Hepatocyte (in vitro differentiated cells): ENCODE measurements at regions not wholly inside any gene's neighbourhood (a gene's known extent, or its start where the extent isn't known, plus 50 kb on each side); places are given as distances from the start of the nearest gene placed in this dataset.

ENCODE experiments used
- DNase-seq: peaks from one replicate; pipeline ENCODE4 v3.0.0-alpha.2; 2016; ENCODE audit warnings: low spot score
- H2AFZ ChIP-seq: fragments of 200-600 bp; sonication (generic); 2 replicates; pipeline ENCODE4 v1.6.0; 2016; ENCODE audit warnings: antibody characterized with exemption, mild to moderate bottlenecking
- H3K27ac ChIP-seq: fragments of 200-600 bp; sonication (generic); 2 replicates; pipeline ENCODE4 v1.5.1; 2016; ENCODE audit warnings: mild to moderate bottlenecking
- H3K27me3 ChIP-seq: fragments of 200-600 bp; sonication (generic); 2 replicates; pipeline ENCODE4 v1.6.1; 2016
- H3K36me3 ChIP-seq: fragments of 200-600 bp; sonication (generic); replicated peaks from 2 replicates; pipeline ENCODE4 v1.5.1; 2016; ENCODE audit warnings: low read depth; ENCODE audit not compliant: insufficient read depth
- H3K4me1 ChIP-seq: fragments of 200-600 bp; sonication (generic); 2 replicates; pipeline ENCODE4 v1.5.1; 2016; ENCODE audit warnings: mild to moderate bottlenecking, moderate library complexity; ENCODE audit not compliant: insufficient read depth
- H3K4me2 ChIP-seq: fragments of 200-600 bp; sonication (generic); 2 replicates; pipeline ENCODE4 v1.6.0; 2016
- H3K4me3 ChIP-seq: fragments of 200-600 bp; sonication (generic); 2 replicates; pipeline ENCODE4 v1.5.1; 2016; ENCODE audit warnings: mild to moderate bottlenecking
- H3K79me2 ChIP-seq: fragments of 200-600 bp; sonication (generic); 2 replicates; pipeline ENCODE4 v1.6.0; 2017; ENCODE audit warnings: mild to moderate bottlenecking
- H3K9me2 ChIP-seq: fragments of 200-600 bp; sonication (generic); replicated peaks from 2 replicates; pipeline ENCODE4 v1.6.0; 2017; ENCODE audit warnings: mild to moderate bottlenecking; ENCODE audit not compliant: insufficient read depth
- H3K9me3 ChIP-seq: fragments of 200-600 bp; sonication (generic); 2 replicates; pipeline ENCODE4 v1.5.1; 2016; ENCODE audit warnings: low read depth, mild to moderate bottlenecking
- H4K20me1 ChIP-seq: fragments of 200-600 bp; sonication (generic); 2 replicates; pipeline ENCODE4 v1.6.0; 2016; ENCODE audit warnings: mild to moderate bottlenecking; ENCODE audit not compliant: insufficient read depth, poor library complexity, severe bottlenecking
- EZH2 ChIP-seq: fragments of 200-600 bp; sonication (generic); IDR thresholded peaks from 2 replicates; pipeline ENCODE4 v1.6.1; 2016; ENCODE audit warnings: antibody characterized with exemption, mild to moderate bottlenecking, borderline replicate concordance
- EZH2phosphoT487 ChIP-seq: fragments of 200-600 bp; sonication (generic); IDR thresholded peaks from one replicate; pipeline ENCODE4 v1.6.1; 2018; ENCODE audit warnings: antibody characterized with exemption, mild to moderate bottlenecking, low read depth, moderate library complexity; ENCODE audit not compliant: unreplicated experiment, severe bottlenecking
- WGBS: methylation state at CpG from one replicate; pipeline ENCODE4 v1.1.6; 2016; ENCODE audit warnings: low lambda C conversion rate; ENCODE audit errors: missing lambda C conversion rate; 5-methylcytosine and 5-hydroxymethylcytosine counted together
- TF ChIP-seq, protein P1 (sequence below): fragments of 200-600 bp; sonication (generic); IDR thresholded peaks from 2 replicates; pipeline ENCODE4 v1.5.1; 2016; ENCODE audit warnings: antibody characterized with exemption, mild to moderate bottlenecking; ENCODE audit not compliant: poor library complexity

DNA sequence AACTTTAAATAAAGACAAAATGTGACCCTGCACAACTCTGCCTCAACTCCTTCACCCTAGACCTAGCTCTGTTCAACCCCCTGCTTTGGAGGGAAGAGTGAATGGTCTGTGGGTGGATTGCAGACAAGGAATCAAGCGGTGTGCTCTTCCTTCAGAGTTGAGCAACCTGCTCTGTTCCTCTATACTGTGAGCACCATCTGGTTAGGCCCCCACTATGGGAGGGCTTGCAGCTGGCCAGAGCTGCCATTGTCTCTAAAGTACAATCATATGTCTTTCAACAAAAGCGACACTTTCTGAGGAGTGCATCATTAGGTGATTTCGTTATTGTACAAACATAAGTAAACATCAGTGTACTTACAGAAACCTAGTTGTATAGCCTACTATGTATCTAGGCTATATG, 406.1 kb upstream of the MARCKS start:
- Histone ChIP-seq H4K20me1 (no peaks in the 10 kb centered on the region), H3K4me2 (no peak overlapping the region), H3K9me3 (no peaks in the 10 kb centered on the region), H3K9me2 (no peaks in the 10 kb centered on the region), H3K27ac (no peak overlapping the region), H3K79me2 (no peaks in the 10 kb centered on the region), H3K36me3 (no peaks in the 10 kb centered on the region), H2AFZ (no peak overlapping the region), H3K4me1 (peaks cover 10% of the 10 kb centered on the region), H3K27me3 (no peaks in the 10 kb centered on the region), H3K4me3 (no peak overlapping the region)
- no peak for DNase-seq
- no peak for TF ChIP-seq EZH2phosphoT487
- TF ChIP-seq EZH2 = no peak
- 95% methylated on average over 3 of the region's 3 CpGs for WGBS

DNA sequence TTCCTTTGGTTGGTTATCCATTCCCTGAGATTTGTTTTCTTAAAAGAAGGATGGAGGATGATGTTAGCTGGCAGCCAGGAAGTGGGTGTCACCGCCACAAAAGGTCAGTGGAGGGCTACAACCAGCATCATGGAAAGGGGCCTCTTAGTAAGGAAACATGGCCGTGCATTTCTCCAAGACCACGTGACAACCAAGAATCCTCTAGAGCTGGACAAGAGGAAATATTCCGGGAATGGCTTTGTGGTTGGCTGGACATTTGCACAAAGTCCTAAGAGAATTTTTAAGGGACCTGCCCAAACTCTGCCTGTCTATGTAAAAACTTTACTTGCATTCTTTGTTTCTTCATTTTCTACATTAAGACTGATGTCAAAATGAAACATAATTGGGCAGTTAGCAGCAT, 399.9 kb upstream of the MARCKS start:
- no peaks in the 10 kb centered on the region for H3K27me3 ChIP-seq
- no peak overlapping the region for H3K4me2 ChIP-seq
- H3K27ac ChIP-seq = peak overlapping the region; percentile 68
- no peaks in the 10 kb centered on the region for H3K36me3 ChIP-seq
- H4K20me1 ChIP-seq = no peaks in the 10 kb centered on the region
- TF ChIP-seq, protein P1, sequence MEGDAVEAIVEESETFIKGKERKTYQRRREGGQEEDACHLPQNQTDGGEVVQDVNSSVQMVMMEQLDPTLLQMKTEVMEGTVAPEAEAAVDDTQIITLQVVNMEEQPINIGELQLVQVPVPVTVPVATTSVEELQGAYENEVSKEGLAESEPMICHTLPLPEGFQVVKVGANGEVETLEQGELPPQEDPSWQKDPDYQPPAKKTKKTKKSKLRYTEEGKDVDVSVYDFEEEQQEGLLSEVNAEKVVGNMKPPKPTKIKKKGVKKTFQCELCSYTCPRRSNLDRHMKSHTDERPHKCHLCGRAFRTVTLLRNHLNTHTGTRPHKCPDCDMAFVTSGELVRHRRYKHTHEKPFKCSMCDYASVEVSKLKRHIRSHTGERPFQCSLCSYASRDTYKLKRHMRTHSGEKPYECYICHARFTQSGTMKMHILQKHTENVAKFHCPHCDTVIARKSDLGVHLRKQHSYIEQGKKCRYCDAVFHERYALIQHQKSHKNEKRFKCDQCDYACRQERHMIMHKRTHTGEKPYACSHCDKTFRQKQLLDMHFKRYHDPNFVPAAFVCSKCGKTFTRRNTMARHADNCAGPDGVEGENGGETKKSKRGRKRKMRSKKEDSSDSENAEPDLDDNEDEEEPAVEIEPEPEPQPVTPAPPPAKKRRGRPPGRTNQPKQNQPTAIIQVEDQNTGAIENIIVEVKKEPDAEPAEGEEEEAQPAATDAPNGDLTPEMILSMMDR = no peak
- TF ChIP-seq EZH2phosphoT487 = no peak
- no peak for TF ChIP-seq EZH2
- 75% methylated on average over 4 of the region's 4 CpGs for WGBS
- H2AFZ ChIP-seq = no peak overlapping the region
- H3K79me2 ChIP-seq = no peaks in the 10 kb centered on the region
- no peaks in the 10 kb centered on the region for H3K9me2 ChIP-seq
- peak; percentile 21 for DNase-seq
- no peaks in the 10 kb centered on the region for H3K9me3 ChIP-seq
- peaks cover 11% of the 10 kb centered on the region for H3K4me1 ChIP-seq
- H3K4me3 ChIP-seq = no peak overlapping the region

DNA sequence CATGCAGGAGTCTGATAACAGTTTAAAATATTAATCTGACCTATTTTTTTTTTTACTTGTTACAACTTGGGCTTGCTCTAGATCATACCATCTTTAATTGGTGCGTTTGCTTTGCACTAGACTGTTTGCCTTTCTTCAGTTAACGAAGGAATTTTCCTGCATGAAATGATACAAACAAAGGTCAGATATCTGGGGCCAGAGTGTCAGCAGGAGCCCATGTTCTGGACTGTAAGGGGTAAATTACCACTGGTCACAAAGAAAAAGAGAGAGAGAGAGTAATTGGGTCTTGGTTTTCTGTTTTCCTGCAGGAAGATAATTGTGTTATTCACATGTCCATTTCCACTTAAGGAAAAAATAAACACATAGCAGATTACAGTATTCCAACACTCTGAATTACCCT, 399.4 kb upstream of the MARCKS start:
- peak overlapping the region; percentile 21 for H3K4me2 ChIP-seq
- no peak overlapping the region for H3K4me3 ChIP-seq
- DNase-seq = no peak
- H3K9me3 ChIP-seq = no peaks in the 10 kb centered on the region
- no peaks in the 10 kb centered on the region for H3K9me2 ChIP-seq
- no peaks in the 10 kb centered on the region for H3K79me2 ChIP-seq
- WGBS = 50% methylated on average over 2 of the region's 2 CpGs
- no peaks in the 10 kb centered on the region for H4K20me1 ChIP-seq
- H3K27me3 ChIP-seq = no peaks in the 10 kb centered on the region
- TF ChIP-seq EZH2 (no peak), EZH2phosphoT487 (no peak)
- TF ChIP-seq, protein P1 = no peak
- no peaks in the 10 kb centered on the region for H3K36me3 ChIP-seq
- H2AFZ ChIP-seq = no peak overlapping the region
- H3K4me1 ChIP-seq = peaks cover 11% of the 10 kb centered on the region
- peak overlapping the region; percentile 20 for H3K27ac ChIP-seq

DNA sequence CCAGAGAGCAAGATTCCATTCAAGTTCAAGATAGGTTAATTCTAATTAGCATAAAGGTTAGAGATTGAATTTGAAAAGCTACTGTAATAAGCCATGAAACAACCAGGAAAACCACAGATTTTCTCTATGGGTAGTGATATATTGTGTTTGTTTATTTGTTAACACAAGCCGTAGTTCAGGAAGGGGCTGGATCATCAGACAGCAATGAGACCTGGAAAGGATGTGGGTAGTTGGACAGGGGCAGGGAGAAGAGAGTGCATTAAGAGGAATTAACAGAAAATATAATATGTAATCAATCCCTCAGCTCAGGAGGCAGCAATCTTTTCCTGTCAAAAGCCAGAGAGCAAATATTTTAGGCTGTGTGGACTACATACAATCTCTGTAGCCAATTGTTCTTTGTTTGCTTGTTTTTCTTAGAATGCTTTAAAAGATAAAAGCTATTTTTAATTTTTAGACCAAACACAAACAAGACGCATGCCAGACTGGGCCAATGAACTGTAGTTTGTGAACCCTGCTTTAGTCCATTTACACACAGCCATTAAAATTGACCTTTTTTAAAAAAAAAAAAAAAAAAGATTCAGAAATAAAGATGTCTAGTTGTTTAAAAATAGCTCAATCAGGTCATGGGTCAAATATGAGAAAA, 398.7 kb upstream of the MARCKS start:
- Histone ChIP-seq H3K79me2 (no peaks in the 10 kb centered on the region), H3K4me3 (no peak overlapping the region), H3K27me3 (no peaks in the 10 kb centered on the region), H4K20me1 (no peaks in the 10 kb centered on the region), H3K9me3 (no peaks in the 10 kb centered on the region), H2AFZ (no peak overlapping the region), H3K36me3 (no peaks in the 10 kb centered on the region), H3K27ac (peak overlapping the region; percentile 20), H3K9me2 (no peaks in the 10 kb centered on the region), H3K4me1 (peaks cover 11% of the 10 kb centered on the region), H3K4me2 (peak overlapping the region; percentile 21)
- WGBS = 40% methylated on average over 2 of the region's 2 CpGs
- TF ChIP-seq EZH2 (no peak), EZH2phosphoT487 (no peak)
- TF ChIP-seq, protein P1 = no peak
- no peak for DNase-seq
